Activated CD4-positive, alpha-beta T cell treated with anti-CD3 and anti-CD28 coated beads, Interleukin-2, amount 50 U/mL, for 4 hours (primary cell): ENCODE measurements at regions not wholly inside any gene's neighbourhood (a gene's known extent, or its start where the extent isn't known, plus 50 kb on each side); places are given as distances from the start of the nearest gene placed in this dataset.

Experiments
- DNase-seq, 2 experiments: peaks; one replicate each; pipeline ENCODE4 v3.0.0-alpha.2; 2020

DNA sequence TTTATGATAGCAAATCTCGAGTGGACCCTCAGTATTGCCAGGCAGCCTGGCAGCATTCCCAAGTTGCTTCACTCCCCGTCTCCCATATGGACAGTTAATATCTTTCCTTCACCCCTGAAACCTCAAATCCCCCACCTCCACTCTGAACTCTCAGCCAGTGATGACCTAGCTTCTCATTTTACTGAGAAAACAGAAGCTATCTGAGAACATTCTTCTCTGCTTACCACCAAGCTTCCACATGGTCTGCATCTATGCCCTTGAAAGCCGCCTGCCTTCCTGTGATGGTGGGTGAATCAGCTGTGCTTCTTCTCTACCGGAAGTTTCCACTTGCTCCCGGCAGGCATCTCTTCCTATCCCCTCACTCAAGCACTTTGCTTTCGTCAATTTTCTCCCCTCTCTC lies 529.2 kb downstream of the EPHA4 start:
- DNase-seq = no peak

- DNase-seq = no peak
These were observed 527.3 kb downstream of the EPHA4 start for GRCh38 chr2:221044781-221045180.

- DNase-seq = no peak
These were observed 521.9 kb downstream of the EPHA4 start for GRCh38 chr2:221050020-221050795.

DNA sequence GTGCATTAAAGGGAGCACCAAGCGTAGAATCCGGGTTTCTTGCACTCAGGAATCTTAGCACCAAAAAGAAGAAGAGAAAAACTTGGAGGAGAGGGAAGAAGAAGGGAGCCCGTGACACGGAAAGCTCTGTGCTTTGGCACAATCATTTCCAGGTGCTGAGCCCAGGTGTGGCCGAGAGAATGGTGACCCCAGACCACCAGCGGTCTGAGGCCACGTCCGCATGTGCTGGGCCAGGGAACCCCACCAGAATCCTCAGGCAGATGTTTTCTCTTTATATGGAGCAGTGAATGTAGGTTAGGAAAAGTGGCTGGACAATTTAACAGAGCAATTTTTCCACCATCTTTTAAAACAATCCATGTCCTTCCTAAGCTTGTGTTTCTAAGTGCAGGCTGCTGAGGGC lies 520.9 kb downstream of the EPHA4 start:
- no peak for DNase-seq

DNA sequence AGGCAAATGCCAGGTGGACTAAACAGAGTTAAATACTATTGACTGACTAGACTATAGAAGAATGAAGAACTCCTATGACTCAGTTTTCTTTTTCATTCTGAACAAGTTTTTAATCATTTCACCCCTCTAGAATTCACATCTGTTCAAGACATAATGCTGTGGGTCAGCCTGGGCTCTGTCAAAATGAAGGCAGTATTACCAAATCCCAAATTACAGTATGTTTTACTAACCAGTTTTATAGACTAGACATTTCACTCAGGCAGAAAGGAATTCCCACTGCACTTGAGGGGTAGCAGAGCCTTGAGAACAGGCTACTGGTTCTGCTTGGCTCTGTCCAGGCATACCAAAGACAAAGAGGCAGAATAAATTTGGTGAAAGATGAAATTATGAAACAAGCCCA lies 511.7 kb downstream of the EPHA4 start:
- no peak for DNase-seq

- no peak for DNase-seq
These were observed 508.5 kb downstream of the EPHA4 start for GRCh38 chr2:221063568-221063967.

GRCh38 chr2:221064058-221064854 lies 507.8 kb downstream of the EPHA4 start:
- DNase-seq = no peak

DNA sequence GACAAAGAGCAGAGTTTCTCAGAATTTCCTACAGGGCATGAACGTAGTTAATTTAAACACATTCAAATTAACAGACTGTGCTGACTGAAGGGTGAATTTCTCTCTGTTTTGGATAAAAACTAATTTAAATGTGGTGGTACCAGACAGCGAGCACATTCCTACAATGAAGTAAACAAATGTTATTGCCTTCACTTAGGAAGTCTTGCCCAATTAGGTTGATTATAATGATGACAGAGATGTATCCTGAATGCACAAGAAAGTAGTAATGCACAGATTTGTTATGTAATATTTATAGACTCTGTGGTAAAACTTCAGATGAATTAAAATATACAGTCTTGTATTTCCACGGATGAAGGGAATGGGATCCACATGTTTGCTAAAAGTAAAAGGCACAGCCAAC lies 507.2 kb downstream of the EPHA4 start:
- DNase-seq = no peak

- no peak for DNase-seq
These were observed 504.0 kb downstream of the EPHA4 start for GRCh38 chr2:221068123-221068522.

GRCh38 chr2:221070106-221070505 lies 502.0 kb downstream of the EPHA4 start:
- no peak for DNase-seq

- no peak for DNase-seq
These were observed 498.6 kb downstream of the EPHA4 start for GRCh38 chr2:221073326-221074049.

GRCh38 chr2:221074238-221074637 lies 497.9 kb downstream of the EPHA4 start:
- no peak for DNase-seq

DNA sequence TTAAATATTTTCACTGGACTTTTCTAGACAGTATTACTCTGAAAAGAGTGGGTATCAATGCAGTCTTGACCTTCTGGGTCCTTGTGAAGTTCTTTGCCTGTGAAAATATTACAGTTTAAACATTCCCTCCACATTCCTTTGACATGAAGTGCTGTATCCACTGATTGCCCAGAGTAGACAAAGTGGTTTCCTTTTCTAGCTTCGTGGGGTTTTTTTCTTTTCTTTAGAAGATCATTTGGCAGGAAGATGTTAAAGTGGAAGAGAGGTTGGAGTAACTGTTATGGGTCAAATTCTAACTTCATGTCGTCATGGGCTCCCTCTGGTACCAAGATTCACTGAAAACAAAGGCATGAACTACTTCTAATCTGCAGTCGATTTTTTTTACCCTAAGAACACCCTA lies 496.9 kb downstream of the EPHA4 start:
- no peak for DNase-seq

DNA sequence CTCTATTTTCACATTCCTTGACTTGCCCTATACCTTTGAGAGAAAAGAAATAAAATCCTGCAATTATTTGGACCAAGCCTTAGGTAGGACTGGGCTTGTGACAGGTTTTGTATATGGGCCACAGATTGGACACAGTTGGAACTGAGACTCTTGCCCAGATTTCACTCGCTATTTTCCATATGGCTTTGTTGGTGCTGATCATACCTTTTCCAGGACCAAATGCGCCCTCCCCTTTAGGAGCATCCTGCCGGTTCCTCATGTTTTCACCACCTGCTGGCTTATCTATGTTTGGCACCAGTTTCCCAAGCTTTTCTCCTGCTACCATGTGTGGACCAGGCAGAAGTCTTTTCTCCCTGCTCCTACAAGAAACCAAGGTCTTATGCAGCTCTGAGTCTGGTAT lies 494.9 kb downstream of the EPHA4 start:
- DNase-seq = no peak

DNA sequence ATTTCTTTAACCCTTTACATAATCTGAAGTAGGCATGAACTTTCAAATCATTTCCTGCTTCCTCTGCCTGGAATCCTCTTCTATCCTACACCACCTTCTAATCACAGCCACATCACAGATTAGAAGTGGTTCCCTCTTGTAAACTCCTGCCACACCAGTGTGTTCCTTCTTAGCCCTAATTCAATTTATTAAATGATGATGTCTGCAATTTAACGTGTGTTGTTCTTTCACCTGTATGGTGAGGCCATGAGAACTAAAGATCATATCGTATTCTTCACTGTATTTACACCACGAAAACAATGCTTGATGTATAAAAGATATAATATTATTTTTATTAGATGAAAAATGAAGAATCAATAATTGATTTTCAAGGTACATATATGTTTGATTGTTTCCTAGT lies 494.3 kb downstream of the EPHA4 start:
- no peak for DNase-seq

GRCh38 chr2:221085341-221085900 lies 486.7 kb downstream of the EPHA4 start:
- DNase-seq = no peak

DNA sequence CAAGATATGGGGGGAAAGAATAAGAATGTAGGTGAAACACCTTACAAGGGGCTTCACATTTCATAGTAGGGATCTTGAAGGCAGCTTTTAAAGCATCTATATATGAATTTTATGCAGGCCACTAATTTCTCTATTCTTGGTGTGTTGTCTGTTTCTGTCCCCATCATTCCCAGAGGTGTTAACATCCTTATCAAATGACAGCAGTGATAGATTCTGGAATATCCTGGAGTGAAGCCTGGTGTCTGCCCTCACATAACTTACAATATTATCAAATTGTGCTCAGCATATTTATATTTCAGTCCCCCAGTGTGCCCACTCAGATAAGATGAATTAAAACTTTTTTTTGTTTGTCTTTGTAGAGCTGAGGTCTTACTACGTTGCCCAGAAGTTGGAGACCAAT lies 486.2 kb downstream of the EPHA4 start:
- no peak for DNase-seq

DNA sequence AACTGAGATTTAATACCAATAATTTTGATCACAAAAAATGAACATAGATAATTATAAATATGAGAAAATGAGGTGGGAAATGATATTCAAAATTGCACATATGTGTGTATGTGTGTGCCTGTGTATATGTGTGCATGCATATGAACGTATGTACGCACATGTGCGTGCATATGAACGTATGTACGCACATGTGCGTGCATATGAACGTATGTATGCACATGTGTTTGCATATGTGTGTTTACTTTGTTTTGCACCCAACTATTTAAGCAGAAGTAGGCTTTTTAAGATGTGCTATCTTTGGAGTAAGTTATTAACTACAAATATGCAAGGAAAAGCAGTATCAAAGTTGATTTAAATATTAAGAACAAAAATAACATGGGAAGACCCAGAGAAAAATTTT lies 484.3 kb downstream of the EPHA4 start:
- DNase-seq = no peak

DNA sequence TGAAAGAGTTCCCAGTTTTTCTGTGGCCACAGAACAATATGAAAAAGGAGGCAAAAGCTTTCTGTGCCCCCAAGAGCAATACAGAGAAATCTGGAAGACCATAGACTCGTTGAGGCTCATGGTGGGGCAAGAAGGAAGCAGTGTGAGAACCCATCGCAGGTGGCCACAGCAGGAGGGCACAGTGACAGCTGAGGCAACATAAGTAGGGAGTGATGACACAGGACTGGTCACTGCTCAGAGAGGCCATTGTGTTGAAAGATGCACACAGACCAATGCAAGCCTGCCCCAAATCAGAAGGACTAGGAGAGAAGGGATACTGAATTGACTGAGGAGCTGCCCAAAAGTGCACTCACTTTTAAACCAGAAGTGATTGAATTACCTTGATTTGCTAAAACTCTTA lies 483.6 kb downstream of the EPHA4 start:
- no peak for DNase-seq

DNA sequence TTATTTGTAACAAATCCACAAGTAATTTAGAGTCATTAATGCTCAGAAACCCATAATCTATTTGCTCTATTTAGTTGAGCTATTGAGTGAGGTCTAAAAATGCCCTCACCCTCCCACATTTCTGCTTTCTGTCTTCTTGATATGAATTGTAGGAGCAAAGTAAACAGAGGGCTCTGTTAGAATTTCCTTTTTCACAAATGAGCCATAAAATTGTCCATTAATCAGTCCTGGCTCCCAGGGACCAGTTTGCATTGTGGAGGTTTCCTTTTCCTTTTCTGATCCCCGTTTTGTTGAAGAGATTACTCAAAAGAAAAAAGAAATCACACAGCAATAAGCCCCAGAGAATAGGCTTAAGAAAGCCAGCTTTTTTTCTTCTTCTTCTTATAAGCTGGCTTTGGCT lies 476.7 kb downstream of the EPHA4 start:
- DNase-seq = no peak

GRCh38 chr2:221096706-221097567 lies 475.2 kb downstream of the EPHA4 start:
- DNase-seq = no peak

- DNase-seq = no peak
These were observed 474.6 kb downstream of the EPHA4 start for GRCh38 chr2:221097568-221097915.

DNA sequence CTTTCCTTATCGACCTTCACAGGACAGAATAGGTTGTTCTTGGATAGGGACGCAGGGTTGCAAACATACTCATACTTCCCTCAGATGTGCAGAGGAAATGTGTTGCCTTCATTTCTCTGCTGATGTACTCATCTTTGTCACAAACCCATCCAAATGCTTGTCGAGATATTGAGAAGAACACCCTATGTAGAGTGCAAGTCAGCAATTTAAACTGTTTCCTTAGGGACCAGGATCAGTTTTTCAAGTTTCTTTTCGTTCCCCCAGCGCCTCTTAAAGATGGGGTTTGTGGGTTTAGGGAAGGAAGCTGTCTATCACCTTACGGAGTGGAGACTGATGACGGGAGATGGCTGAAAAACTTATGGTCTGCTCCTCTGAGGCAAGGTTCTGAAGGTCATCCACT lies 474.2 kb downstream of the EPHA4 start:
- no peak for DNase-seq
